Activated naive CD4-positive, alpha-beta T cell treated with Interleukin-2 at 50 U/mL for 16 hours (primary cell): ENCODE measurements at regions not wholly inside any gene's neighbourhood (a gene's known extent, or its start where the extent isn't known, plus 50 kb on each side); places are given as distances from the start of the nearest gene placed in this dataset.
"Not testable (repeated sequence)": the region's sequence is repeated elsewhere in the genome, so short reads cannot be mapped to it uniquely, and the experiment has no call there.

ENCODE experiments used
- DNase-seq: peaks from one replicate; pipeline ENCODE4 v3.0.0-alpha.2; 2020

GRCh38 chr5:62956597-62956996 lies 378.0 kb downstream of the LRRC70 start:
- no peak for DNase-seq

GRCh38 chr5:62954578-62954977 lies 376.0 kb downstream of the LRRC70 start:
- DNase-seq = no peak

GRCh38 chr5:62948301-62948700 lies 369.7 kb downstream of the LRRC70 start:
- no peak for DNase-seq

- no peak for DNase-seq
Measured at GRCh38 chr5:62942384-62942783, 363.8 kb downstream of the LRRC70 start.

- no peak for DNase-seq
Measured at GRCh38 chr5:62938927-62939326, 360.3 kb downstream of the LRRC70 start.

GRCh38 chr5:62937661-62938558 lies 359.3 kb downstream of the LRRC70 start:
- no peak for DNase-seq

- no peak for DNase-seq
Measured at GRCh38 chr5:62935660-62936059, 357.0 kb downstream of the LRRC70 start.

- no peak for DNase-seq
Measured at GRCh38 chr5:62934319-62934718, 355.7 kb downstream of the LRRC70 start.

- no peak for DNase-seq
Measured at GRCh38 chr5:62933261-62933660, 354.6 kb downstream of the LRRC70 start.

GRCh38 chr5:62931153-62931950 lies 352.7 kb downstream of the LRRC70 start:
- no peak for DNase-seq

GRCh38 chr5:62922191-62922590 lies 343.6 kb downstream of the LRRC70 start:
- DNase-seq = no peak

GRCh38 chr5:62920856-62921255 lies 342.2 kb downstream of the LRRC70 start:
- no peak for DNase-seq

GRCh38 chr5:62909326-62909725 lies 330.7 kb downstream of the LRRC70 start:
- no peak for DNase-seq

- no peak for DNase-seq
Measured at GRCh38 chr5:62902126-62902525, 323.5 kb downstream of the LRRC70 start.

GRCh38 chr5:62900976-62901375 lies 322.4 kb downstream of the LRRC70 start:
- no peak for DNase-seq

- DNase-seq = no peak
Measured at GRCh38 chr5:62896121-62896893, 317.7 kb downstream of the LRRC70 start.

GRCh38 chr5:62886603-62887315 lies 308.1 kb downstream of the LRRC70 start:
- DNase-seq = no peak

GRCh38 chr5:62837330-62837729 lies 258.7 kb downstream of the LRRC70 start:
- not testable (repeated sequence) for DNase-seq

- DNase-seq = no peak
Measured at GRCh38 chr5:62829604-62829986, 251.0 kb downstream of the LRRC70 start.

- DNase-seq = no peak
Measured at GRCh38 chr5:62828742-62829603, 250.4 kb downstream of the LRRC70 start.

- no peak for DNase-seq
Measured at GRCh38 chr5:62825623-62826220, 247.1 kb downstream of the LRRC70 start.
